Activated CD8-positive, alpha-beta memory T cell treated with anti-CD3 and anti-CD28 coated beads, Interleukin-2, amount 50 U/mL, for 1 hour (primary cell): ENCODE measurements at regions not wholly inside any gene's neighbourhood (a gene's known extent, or its start where the extent isn't known, plus 50 kb on each side); places are given as distances from the start of the nearest gene placed in this dataset.

Source experiments
- DNase-seq: peaks from one replicate; pipeline ENCODE4 v3.0.0-alpha.2; 2020; ENCODE audit errors: extremely low read depth

DNA sequence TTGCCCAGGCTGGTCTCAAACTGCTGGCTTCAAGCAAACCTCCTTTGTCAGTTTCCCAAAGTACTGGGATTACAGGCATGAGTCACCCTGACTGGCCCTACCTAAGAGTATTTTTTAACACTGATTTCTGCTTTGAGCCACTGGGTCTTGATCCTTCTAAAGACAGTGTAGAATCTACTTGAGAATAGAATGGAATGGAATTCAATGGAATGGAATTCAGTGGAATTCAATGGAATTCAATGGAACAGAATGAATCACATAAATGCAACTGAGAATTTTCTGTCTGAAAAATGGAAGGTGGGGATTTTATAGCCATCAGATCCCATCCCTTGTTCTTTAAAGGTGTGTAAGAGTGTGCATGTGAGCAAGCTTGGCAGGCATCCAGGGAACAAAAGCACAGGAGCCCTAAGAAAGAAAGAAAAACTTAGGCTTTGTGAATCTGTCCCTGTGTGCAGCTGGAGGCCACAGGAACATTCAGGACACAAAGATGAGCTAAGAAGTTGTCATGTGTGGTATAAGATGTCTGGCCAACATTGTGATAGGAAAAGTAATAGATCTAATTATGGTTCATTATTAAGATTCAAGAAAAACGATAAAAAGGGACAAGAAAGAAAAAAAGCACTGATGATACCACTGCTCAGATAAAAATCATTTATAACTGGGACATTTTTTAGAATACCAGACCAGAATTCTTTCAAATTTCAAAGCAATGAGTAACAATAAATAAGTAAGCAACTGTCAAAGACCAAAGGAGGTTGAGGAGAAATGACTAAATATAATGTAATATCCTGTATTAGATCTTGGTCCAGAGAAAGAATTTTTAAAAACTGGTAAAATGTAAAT is 681.0 kb upstream of the GJE1 start:
- DNase-seq = no peak

DNA sequence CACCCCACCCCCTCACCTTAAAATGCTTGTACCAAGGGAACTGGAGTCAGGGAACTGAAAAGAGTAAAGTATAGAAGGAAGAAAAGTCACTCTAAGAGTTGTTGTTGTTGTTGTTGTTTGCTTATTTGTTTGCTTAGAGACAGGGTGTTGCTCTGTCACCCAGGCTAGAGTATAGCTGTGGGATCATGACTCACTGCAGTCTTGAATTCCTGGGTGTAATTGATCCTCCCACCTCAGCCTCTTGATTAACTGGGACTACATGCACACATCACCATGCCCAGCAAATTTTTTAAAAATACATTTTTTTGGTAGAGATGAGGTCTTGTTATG is 681.6 kb upstream of the GJE1 start:
- no peak for DNase-seq

DNA sequence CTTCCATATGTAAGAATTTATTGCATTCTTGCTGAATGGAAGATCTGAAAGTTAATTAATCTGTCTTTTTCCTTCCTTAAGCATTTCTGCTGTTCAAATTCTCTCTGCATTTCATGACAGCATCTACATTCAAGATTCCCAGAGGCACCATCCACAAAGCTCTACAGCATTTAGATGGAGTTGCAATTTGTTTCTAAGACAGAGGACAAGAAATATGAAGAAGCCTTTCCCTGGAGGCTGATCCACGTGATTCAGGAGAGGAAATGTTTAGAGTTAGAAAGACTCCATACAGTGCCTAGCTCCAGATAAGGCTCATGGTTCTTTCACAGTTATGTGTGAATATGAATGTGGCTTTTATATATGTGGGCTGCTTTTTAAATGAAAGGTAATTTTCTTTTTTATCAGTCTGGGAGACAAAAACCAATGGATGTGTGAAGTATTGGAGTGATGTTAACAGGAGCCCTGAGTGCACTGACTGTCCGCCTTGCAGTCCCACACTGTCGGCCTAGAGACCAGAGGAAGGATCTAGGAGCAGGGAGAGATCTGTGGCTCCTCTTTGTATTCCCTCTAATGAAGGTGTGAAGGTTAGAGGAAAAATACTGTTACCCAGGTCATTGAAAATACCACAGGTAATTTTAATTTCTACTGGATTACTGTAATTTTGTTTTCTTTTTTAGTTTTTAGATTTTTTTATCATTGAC is 686.6 kb upstream of the GJE1 start:
- no peak for DNase-seq

DNA sequence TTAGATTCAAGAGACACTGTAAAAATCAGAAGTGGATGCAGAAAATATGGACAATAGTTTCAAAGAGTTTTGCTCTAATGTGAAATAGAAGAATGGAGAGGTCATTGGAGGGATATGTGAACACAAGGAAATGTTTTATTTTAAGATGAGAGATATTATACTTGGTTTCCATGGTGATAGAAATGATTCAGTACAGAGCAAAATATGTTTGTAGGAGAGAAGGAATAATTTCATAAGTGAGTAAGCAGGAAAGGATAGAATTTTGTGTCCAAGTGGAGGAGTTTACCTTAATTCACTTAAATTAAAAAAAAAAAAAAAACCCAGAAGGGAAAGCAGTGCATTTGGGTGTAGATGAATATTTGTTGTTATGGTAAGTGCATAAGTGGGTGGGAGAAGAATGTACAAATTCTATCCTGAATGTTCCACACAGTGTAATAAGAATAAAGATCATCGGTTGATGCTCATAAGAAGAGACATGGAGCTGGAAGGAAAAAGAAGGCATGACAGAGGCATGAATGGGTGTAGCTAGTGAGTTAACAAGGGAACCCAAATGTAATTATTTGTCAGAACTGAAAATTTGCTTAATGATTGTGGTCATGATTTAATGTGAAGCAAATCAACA is 688.9 kb upstream of the GJE1 start:
- DNase-seq = no peak

DNA sequence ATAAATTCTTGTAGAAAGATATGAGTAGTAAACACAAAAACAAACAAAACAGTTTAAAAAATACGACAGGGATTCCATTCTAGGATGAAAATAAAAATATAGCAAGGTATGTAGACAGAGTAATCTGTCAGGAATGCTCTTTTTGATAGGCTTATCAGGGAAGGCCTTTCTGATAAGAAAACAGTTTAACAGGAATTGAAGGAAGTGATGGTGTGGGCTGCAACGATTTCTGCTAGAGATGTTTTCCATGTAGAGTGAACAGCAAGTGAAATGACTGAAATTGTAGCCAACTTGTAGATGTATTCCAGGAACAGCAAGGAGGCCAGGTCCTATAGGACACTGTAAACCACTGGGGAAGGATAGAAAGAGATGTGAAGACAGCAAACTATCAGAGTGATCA is 689.7 kb upstream of the GJE1 start:
- no peak for DNase-seq

- no peak for DNase-seq
Observed at GRCh38 chr6:141439513-141439912, 693.2 kb upstream of the GJE1 start.

GRCh38 chr6:141437685-141438084 is 695.0 kb upstream of the GJE1 start:
- no peak for DNase-seq

DNA sequence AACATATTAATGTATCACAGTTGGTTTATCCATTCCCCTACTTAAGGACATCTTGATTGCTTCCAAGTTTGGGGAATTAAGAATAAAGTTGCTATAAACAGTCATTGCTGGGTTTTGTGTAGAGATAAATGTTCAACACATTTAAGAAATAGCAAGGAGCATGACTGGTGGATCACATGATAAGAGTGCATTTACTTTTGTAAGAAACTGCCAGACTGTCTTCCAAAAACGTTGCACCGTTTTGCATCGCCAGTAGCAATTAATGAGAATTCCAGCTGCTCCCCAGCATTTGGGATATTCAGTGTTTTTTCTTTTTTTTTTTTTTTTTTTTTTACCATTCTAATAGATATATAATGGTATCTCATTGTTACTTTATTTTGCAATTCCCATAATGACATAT is 695.7 kb upstream of the GJE1 start:
- no peak for DNase-seq

DNA sequence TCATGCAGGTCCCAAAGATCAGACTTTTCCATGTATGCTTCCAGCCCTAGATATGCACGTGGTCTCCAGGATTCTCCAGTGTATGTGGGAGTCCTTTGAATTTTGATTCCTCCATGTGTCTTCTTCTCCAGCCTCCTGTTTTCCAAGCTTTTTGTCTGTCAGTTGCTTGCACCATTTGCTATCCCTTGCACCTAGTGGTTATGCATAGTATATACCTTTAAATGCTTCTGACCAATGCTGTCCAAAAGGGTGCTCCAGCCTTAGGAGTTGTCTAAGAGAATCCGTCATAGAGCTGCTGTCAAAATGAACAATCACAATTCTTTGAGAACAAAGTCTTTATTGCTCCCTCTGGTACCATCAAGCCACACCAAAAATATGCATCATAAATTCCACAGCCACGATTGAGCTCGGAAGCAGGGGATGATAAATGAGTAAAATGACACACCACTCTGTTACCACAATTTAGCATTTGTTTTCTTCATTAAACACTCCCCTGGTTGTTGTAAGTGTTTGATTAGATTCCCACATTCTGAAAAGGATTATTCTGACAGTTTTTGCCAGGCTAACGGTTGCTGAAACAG is 706.2 kb upstream of the GJE1 start:
- DNase-seq = no peak

GRCh38 chr6:141421378-141421777 is 711.3 kb upstream of the GJE1 start:
- no peak for DNase-seq

GRCh38 chr6:141418076-141418475 is 714.6 kb upstream of the GJE1 start:
- DNase-seq = no peak

- DNase-seq = no peak
Observed at GRCh38 chr6:141415896-141416295, 716.8 kb upstream of the GJE1 start.

GRCh38 chr6:141413196-141413595 is 719.5 kb upstream of the GJE1 start:
- no peak for DNase-seq

- DNase-seq = no peak
Observed at GRCh38 chr6:141406761-141407160, 726.0 kb upstream of the GJE1 start.

- DNase-seq = no peak
Observed at GRCh38 chr6:141403827-141404226, 728.9 kb upstream of the GJE1 start.

DNA sequence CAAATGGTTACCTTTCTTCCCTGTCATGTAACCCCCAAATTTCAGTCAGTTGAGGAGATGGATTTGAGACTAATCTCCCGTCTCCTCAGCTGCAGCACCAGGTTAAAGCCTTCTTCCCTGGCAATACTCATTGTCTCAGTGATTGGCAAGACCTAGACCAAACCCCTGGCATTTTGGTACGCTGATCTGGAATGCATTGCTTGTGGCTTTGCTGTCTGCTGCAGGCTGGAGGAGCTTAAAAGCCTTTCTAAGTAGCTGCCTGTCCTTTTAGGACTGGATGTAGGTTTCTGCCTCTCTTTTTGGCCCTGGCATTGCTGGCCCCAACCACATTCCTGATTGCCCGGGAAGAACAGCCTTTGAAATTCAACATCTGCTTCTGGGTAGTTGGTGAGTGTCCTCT is 729.6 kb upstream of the GJE1 start:
- DNase-seq = no peak

DNA sequence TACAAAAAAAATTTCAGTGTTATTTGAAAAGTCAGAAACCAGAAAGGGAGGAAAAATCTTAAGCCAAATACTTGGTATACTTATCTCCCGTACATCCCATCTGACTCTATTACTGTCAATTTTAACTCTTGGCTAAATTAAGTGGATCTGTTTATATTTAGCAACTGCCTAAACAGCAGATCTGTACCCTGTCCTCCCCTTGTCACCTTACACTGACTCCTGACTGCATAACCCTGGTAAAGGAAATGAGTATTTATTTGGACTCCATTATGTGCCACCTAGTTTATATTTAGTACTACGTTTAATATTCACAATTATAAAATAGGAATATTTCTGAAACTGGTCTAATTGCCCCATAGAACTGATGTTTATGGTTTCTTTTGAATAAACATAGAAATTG is 730.2 kb upstream of the GJE1 start:
- DNase-seq = no peak

DNA sequence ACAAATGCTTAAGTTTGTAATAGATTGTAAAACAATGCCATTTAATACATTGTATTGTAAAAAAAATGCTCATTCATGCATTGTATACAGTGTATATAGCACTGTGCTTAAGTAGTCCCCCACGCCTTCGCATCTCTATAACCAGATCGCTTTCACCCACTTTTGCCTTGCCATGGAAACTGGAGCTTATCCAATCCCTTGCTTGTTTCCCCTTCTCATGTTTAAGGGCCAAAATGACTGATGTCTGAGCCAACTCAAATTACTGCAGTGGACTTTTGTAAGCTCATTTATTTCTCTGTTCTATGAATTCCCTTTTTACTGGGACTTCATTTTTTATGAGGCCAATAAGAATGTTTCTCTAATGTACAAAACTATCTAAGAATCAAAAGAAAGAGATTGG is 730.9 kb upstream of the GJE1 start:
- DNase-seq = no peak

- DNase-seq = no peak
Observed at GRCh38 chr6:141401168-141401567, 731.6 kb upstream of the GJE1 start.

DNA sequence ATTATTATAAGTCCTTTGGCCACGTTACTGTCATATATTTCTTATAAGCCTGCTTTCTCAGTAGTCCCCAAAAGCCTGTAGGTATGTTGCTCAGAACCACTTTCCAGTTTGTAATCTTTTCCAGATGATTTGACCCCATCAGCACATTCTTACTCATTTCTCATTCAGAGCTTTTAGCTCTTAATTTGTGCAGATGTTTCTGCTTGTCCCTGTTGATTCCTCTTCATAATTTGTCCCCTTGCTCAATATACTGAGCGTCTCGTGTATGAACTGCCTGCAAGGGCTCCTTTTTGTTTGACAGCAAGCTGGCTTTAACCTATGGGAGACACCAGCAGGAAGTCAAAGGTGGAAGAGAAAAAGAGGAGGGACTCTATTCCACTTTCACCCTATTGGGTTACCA is 733.8 kb upstream of the GJE1 start:
- DNase-seq = no peak

GRCh38 chr6:141395443-141396008 is 737.2 kb upstream of the GJE1 start:
- no peak for DNase-seq

GRCh38 chr6:141394565-141395051 is 738.1 kb upstream of the GJE1 start:
- DNase-seq = no peak
